Uterus (tissue), 2 donors: ENCODE measurements at regions not wholly inside any gene's neighbourhood (a gene's known extent, or its start where the extent isn't known, plus 50 kb on each side); places are given as distances from the start of the nearest gene placed in this dataset.

Experiments used
- POLR2A ChIP-seq, 2 donors: fragments of 450-650 bp; IDR thresholded peaks; one replicate each; pipeline ENCODE4 v1.6.1; 2016; ENCODE audit warnings: antibody characterized with exemption in 2 of 2, mild to moderate bottlenecking in 1 of 2, moderate library complexity in 1 of 2
- TF ChIP-seq, protein P1 (sequence below), 4 experiments: fragments of 200-600 bp in 2 of 4; fragments of 450-650 bp in 2 of 4; sonication (generic) in 2 of 4; IDR thresholded peaks; one replicate each; pipeline ENCODE4 v1.5.1; 2016 to 2019; ENCODE audit warnings: antibody characterized with exemption in 4 of 4, mild to moderate bottlenecking in 2 of 4, moderate library complexity in 1 of 4

DNA sequence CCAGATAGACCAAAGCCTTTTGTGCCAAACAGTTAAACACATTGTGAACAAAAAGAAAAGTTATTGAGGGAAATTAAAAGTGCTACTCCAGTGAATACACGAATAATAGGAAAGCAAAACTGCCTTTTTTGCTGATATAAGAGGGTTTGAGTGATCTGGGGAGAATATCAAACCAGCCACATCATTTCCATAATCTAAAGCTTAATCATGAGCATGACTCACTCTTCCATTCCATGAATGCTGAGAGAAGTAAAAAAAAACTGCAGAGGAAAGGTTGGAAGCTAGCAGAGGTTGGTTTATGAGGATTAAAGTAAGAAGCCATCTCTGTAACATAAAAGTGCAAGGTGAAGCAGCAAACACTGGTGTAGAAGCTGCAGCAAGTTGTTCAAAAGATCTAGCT is 350.6 kb upstream of the NCAM2 start:
- TF ChIP-seq, protein P1, sequence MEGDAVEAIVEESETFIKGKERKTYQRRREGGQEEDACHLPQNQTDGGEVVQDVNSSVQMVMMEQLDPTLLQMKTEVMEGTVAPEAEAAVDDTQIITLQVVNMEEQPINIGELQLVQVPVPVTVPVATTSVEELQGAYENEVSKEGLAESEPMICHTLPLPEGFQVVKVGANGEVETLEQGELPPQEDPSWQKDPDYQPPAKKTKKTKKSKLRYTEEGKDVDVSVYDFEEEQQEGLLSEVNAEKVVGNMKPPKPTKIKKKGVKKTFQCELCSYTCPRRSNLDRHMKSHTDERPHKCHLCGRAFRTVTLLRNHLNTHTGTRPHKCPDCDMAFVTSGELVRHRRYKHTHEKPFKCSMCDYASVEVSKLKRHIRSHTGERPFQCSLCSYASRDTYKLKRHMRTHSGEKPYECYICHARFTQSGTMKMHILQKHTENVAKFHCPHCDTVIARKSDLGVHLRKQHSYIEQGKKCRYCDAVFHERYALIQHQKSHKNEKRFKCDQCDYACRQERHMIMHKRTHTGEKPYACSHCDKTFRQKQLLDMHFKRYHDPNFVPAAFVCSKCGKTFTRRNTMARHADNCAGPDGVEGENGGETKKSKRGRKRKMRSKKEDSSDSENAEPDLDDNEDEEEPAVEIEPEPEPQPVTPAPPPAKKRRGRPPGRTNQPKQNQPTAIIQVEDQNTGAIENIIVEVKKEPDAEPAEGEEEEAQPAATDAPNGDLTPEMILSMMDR (IDR thresholded peaks at IDR 0.05), result no peak
- TF ChIP-seq POLR2A (IDR thresholded peaks at IDR 0.05), result no peak
